Fibroblast of lung (primary cell): ENCODE measurements at regions not wholly inside any gene's neighbourhood (a gene's known extent, or its start where the extent isn't known, plus 50 kb on each side); places are given as distances from the start of the nearest gene placed in this dataset.

Source experiments
- DNase-seq, 2 donors: peaks; one replicate each; pipeline versions ENCODE4 v3.0.0 to v3.0.0-alpha.2; 2010; ENCODE audit warnings: low read depth in 2 of 2
- H2AFZ ChIP-seq: 2 replicates; pipeline ENCODE4 v1.5.1; 2012; ENCODE audit warnings: low read length, control low read depth, inconsistent platforms
- H3K27ac ChIP-seq: 2 replicates; pipeline ENCODE4 v1.5.1; 2011; ENCODE audit warnings: low read length, control low read depth; ENCODE audit not compliant: insufficient read depth
- H3K27me3 ChIP-seq: 2 replicates; pipeline ENCODE4 v1.5.1; 2011; ENCODE audit warnings: mild to moderate bottlenecking, low read length; ENCODE audit not compliant: control insufficient read depth, insufficient read depth
- H3K36me3 ChIP-seq: 2 replicates; pipeline ENCODE4 v1.5.1; 2011; ENCODE audit warnings: low read length; ENCODE audit not compliant: control insufficient read depth, insufficient read depth
- H3K4me1 ChIP-seq: 2 replicates; pipeline ENCODE4 v1.5.1; 2011; ENCODE audit warnings: low read length; ENCODE audit not compliant: control insufficient read depth, insufficient read depth; ENCODE audit errors: extremely low read depth
- H3K4me2 ChIP-seq: 2 replicates; pipeline ENCODE4 v1.5.1; 2011; ENCODE audit warnings: low read length, control low read depth; ENCODE audit not compliant: insufficient read depth; ENCODE audit errors: extremely low read depth
- H3K4me3 ChIP-seq, 4 experiments: fragments of 200-600 bp in 1 of 4; sonication (generic) in 1 of 4; replicated peaks in 1 of 4; 2 replicates each; pipeline ENCODE4 v1.5.1; 2011 to 2016; ENCODE audit warnings: low read length in 4 of 4, low read depth in 3 of 4, mild to moderate bottlenecking in 3 of 4, control low read depth in 2 of 4, inconsistent platforms in 1 of 4, mixed read lengths in 1 of 4; ENCODE audit not compliant: insufficient read depth in 1 of 4; ENCODE audit errors: control extremely low read depth in 1 of 4
- H3K79me2 ChIP-seq: 2 replicates; pipeline ENCODE4 v1.5.1; 2012; ENCODE audit warnings: mild to moderate bottlenecking, low read length, inconsistent platforms; ENCODE audit not compliant: control insufficient read depth, insufficient read depth
- H3K9ac ChIP-seq: 2 replicates; pipeline ENCODE4 v1.5.1; 2011; ENCODE audit warnings: mild to moderate bottlenecking, low read length, control low read depth; ENCODE audit not compliant: insufficient read depth
- H3K9me3 ChIP-seq: 2 replicates; pipeline ENCODE4 v1.5.1; 2012; ENCODE audit warnings: low read depth, low read length; ENCODE audit not compliant: control insufficient read depth, insufficient read depth
- H4K20me1 ChIP-seq: 2 replicates; pipeline ENCODE4 v1.5.1; 2011; ENCODE audit warnings: low read length; ENCODE audit not compliant: control insufficient read depth, insufficient read depth; ENCODE audit errors: extremely low read depth
- EZH2 ChIP-seq: IDR thresholded peaks from 2 replicates; pipeline ENCODE4 v1.5.1; 2012; ENCODE audit warnings: low read length, control low read depth, mild to moderate bottlenecking; ENCODE audit errors: missing control alignments
- TF ChIP-seq, protein P1 (sequence below), 2 donors: IDR thresholded peaks in 1 of 2; conservative IDR thresholded peaks in 1 of 2; 1 replicate in 1 of 2; 2 replicates in 1 of 2; pipeline ENCODE4 v1.5.1; 2011 to 2012; ENCODE audit warnings: low read length in 2 of 2, control low read depth in 1 of 2, inconsistent platforms in 1 of 2, low read depth in 1 of 2, mild to moderate bottlenecking in 1 of 2

DNA sequence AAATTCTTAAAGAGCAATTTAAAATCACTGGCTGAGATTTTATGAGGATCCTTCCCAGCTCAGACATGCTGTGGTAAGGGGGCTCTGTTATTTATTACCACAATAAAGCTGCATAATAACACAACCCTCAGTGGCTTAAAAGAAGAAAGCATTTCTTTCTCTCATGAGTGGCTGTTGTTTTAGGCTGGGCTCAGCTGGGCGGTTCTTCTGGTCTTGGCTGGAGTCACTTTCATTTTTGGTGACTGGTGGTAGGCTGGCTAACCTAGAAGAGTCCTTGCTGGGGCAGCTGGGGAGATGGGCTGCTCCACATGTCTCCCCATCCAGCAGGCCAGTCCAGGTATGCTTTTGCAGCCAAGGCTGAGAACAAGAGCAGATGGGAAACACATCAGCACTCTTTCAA is 113.0 kb upstream of the MSX1 start:
- Histone ChIP-seq H3K79me2 (no peaks in the 10 kb centered on the region), H3K27me3 (no peaks in the 10 kb centered on the region), H3K9me3 (no peaks in the 10 kb centered on the region), H3K4me3 (no peak overlapping the region), H2AFZ (no peak overlapping the region), H4K20me1 (no peaks in the 10 kb centered on the region), H3K4me1 (no peaks in the 10 kb centered on the region), H3K9ac (no peak overlapping the region), H3K36me3 (no peaks in the 10 kb centered on the region), H3K4me2 (no peak overlapping the region), H3K27ac (no peak overlapping the region)
- DNase-seq, result no peak
- TF ChIP-seq, protein P1, sequence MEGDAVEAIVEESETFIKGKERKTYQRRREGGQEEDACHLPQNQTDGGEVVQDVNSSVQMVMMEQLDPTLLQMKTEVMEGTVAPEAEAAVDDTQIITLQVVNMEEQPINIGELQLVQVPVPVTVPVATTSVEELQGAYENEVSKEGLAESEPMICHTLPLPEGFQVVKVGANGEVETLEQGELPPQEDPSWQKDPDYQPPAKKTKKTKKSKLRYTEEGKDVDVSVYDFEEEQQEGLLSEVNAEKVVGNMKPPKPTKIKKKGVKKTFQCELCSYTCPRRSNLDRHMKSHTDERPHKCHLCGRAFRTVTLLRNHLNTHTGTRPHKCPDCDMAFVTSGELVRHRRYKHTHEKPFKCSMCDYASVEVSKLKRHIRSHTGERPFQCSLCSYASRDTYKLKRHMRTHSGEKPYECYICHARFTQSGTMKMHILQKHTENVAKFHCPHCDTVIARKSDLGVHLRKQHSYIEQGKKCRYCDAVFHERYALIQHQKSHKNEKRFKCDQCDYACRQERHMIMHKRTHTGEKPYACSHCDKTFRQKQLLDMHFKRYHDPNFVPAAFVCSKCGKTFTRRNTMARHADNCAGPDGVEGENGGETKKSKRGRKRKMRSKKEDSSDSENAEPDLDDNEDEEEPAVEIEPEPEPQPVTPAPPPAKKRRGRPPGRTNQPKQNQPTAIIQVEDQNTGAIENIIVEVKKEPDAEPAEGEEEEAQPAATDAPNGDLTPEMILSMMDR (conservative IDR thresholded peaks at IDR 0.05 in 1 of 2, IDR thresholded peaks at IDR 0.05 in 1 of 2; ENCODE audit: low read depth in 1 of 2, low read length in 2 of 2), result no peak
- no peak for TF ChIP-seq EZH2

DNA sequence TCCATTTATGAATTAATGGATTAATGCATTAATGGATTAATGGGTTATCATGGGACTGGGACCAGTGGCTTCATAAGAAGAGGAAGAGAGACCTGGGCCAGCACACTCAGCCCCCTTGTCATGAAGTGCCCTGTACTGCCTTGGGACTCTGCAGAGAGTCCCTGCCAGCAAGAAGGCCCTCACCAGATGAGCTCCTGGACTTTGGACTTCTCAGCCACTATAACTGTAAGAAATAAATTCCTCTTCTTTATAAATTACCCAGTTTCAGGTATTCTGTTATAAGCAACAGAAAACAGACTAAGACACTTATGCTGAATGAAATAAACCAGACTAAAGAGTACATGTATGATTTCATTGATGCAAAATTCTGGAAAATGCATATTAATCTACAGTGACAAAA is 119.4 kb upstream of the MSX1 start:
- Histone ChIP-seq H3K4me3 (no peak overlapping the region), H3K4me2 (no peak overlapping the region), H2AFZ (no peak overlapping the region), H3K36me3 (no peaks in the 10 kb centered on the region), H3K9me3 (no peaks in the 10 kb centered on the region), H3K27ac (no peak overlapping the region), H3K9ac (no peak overlapping the region), H3K27me3 (no peaks in the 10 kb centered on the region), H3K79me2 (no peaks in the 10 kb centered on the region), H3K4me1 (no peaks in the 10 kb centered on the region), H4K20me1 (no peaks in the 10 kb centered on the region)
- no peak for DNase-seq
- TF ChIP-seq, protein P1 (conservative IDR thresholded peaks at IDR 0.05 in 1 of 2, IDR thresholded peaks at IDR 0.05 in 1 of 2; ENCODE audit: low read depth in 1 of 2, low read length in 2 of 2), result no peak
- TF ChIP-seq EZH2, result no peak

GRCh38 chr4:4735870-4736269 is 123.6 kb upstream of the MSX1 start:
- DNase-seq, result peak; percentile 17 to 22
- TF ChIP-seq, protein P1 (conservative IDR thresholded peaks at IDR 0.05 in 1 of 2, IDR thresholded peaks at IDR 0.05 in 1 of 2; ENCODE audit: low read depth in 1 of 2, low read length in 2 of 2), result no peak
- no peak for TF ChIP-seq EZH2
- no peak overlapping the region for H3K4me2 ChIP-seq
- H3K79me2 ChIP-seq, result no peaks in the 10 kb centered on the region
- no peak overlapping the region for H3K4me3 ChIP-seq
- no peaks in the 10 kb centered on the region for H4K20me1 ChIP-seq
- no peaks in the 10 kb centered on the region for H3K4me1 ChIP-seq
- no peak overlapping the region for H2AFZ ChIP-seq
- no peak overlapping the region for H3K27ac ChIP-seq
- H3K9me3 ChIP-seq, result no peaks in the 10 kb centered on the region
- no peaks in the 10 kb centered on the region for H3K27me3 ChIP-seq
- H3K36me3 ChIP-seq, result no peaks in the 10 kb centered on the region
- H3K9ac ChIP-seq, result no peak overlapping the region
